ENCODE measurements at regions not wholly inside any gene's neighbourhood (a gene's known extent, or its start where the extent isn't known, plus 50 kb on each side); places are given as distances from the start of the nearest gene placed in this dataset.

- no peaks in the 10 kb centered on the region for H3K27me3 Mint-ChIP-seq (ENCODE audit: low read depth)
- H3K36me3 Mint-ChIP-seq = no peaks in the 10 kb centered on the region
- DNase-seq (ENCODE audit: low spot score in 2 of 2, unreplicated experiment in 2 of 2) = no peak
- H3K27ac Mint-ChIP-seq = no peak overlapping the region
- TF ChIP-seq CTCF (IDR thresholded peaks at IDR 0.05; ENCODE audit: unreplicated experiment) = no peak
- no peaks in the 10 kb centered on the region for H3K4me1 Mint-ChIP-seq
- no peaks in the 10 kb centered on the region for H3K9me3 Mint-ChIP-seq
- H3K4me3 Mint-ChIP-seq = no peak overlapping the region
These were observed 86.0 kb upstream of the ANO4 start for GRCh38 chr12:100708591-100708990.

GRCh38 chr12:100715976-100716944, 78.3 kb upstream of the ANO4 start:
- no peak for TF ChIP-seq CTCF (IDR thresholded peaks at IDR 0.05; ENCODE audit: unreplicated experiment)
- peaks cover 13% of the 10 kb centered on the region for H3K4me1 Mint-ChIP-seq
- peak overlapping the region; percentile 64 for H3K4me3 Mint-ChIP-seq
- no peak for DNase-seq (ENCODE audit: low spot score in 2 of 2, unreplicated experiment in 2 of 2)
- H3K27ac Mint-ChIP-seq = no peak overlapping the region
- H3K27me3 Mint-ChIP-seq (ENCODE audit: low read depth) = peaks cover 65% of the 10 kb centered on the region
- H3K36me3 Mint-ChIP-seq = no peaks in the 10 kb centered on the region
- H3K9me3 Mint-ChIP-seq = no peaks in the 10 kb centered on the region

- H3K36me3 Mint-ChIP-seq = no peaks in the 10 kb centered on the region
- peak overlapping the region; percentile 64 for H3K4me3 Mint-ChIP-seq
- TF ChIP-seq CTCF (IDR thresholded peaks at IDR 0.05; ENCODE audit: unreplicated experiment) = no peak
- peak in 1 of 2 experiments; percentile 57 for DNase-seq (ENCODE audit: low spot score in 2 of 2, unreplicated experiment in 2 of 2)
- no peaks in the 10 kb centered on the region for H3K9me3 Mint-ChIP-seq
- H3K27ac Mint-ChIP-seq = no peak overlapping the region
- peaks cover 13% of the 10 kb centered on the region for H3K4me1 Mint-ChIP-seq
- peaks cover 67% of the 10 kb centered on the region for H3K27me3 Mint-ChIP-seq (ENCODE audit: low read depth)
These were observed 77.4 kb upstream of the ANO4 start for GRCh38 chr12:100716945-100717732.

GRCh38 chr12:100717733-100718067, 76.9 kb upstream of the ANO4 start:
- H3K27ac Mint-ChIP-seq = no peak overlapping the region
- H3K4me3 Mint-ChIP-seq = peak overlapping the region; percentile 62
- H3K27me3 Mint-ChIP-seq (ENCODE audit: low read depth) = peaks cover 69% of the 10 kb centered on the region
- no peaks in the 10 kb centered on the region for H3K36me3 Mint-ChIP-seq
- H3K4me1 Mint-ChIP-seq = peaks cover 13% of the 10 kb centered on the region
- no peaks in the 10 kb centered on the region for H3K9me3 Mint-ChIP-seq
- no peak for DNase-seq (ENCODE audit: low spot score in 2 of 2, unreplicated experiment in 2 of 2)
- TF ChIP-seq CTCF (IDR thresholded peaks at IDR 0.05; ENCODE audit: unreplicated experiment) = no peak

- H3K4me3 Mint-ChIP-seq = no peak overlapping the region
- TF ChIP-seq CTCF (IDR thresholded peaks at IDR 0.05; ENCODE audit: unreplicated experiment) = no peak
- no peak for DNase-seq (ENCODE audit: low spot score in 2 of 2, unreplicated experiment in 2 of 2)
These were observed 76.4 kb upstream of the ANO4 start for GRCh38 chr12:100718187-100718586.

More at GRCh38 chr12:100718187-100718586, 76.4 kb upstream of the ANO4 start:
- H3K4me1 Mint-ChIP-seq = peaks cover 13% of the 10 kb centered on the region
- no peaks in the 10 kb centered on the region for H3K36me3 Mint-ChIP-seq
- H3K9me3 Mint-ChIP-seq = no peaks in the 10 kb centered on the region
- peaks cover 69% of the 10 kb centered on the region for H3K27me3 Mint-ChIP-seq (ENCODE audit: low read depth)
- no peak overlapping the region for H3K27ac Mint-ChIP-seq
